HUES48 (cell line): ENCODE measurements at regions not wholly inside any gene's neighbourhood (a gene's known extent, or its start where the extent isn't known, plus 50 kb on each side); places are given as distances from the start of the nearest gene placed in this dataset.

Experiments
- H3K27ac ChIP-seq: one replicate; pipeline ENCODE4 v1.7.0; 2013; ENCODE audit warnings: low read depth, low read length, inconsistent platforms
- H3K27me3 ChIP-seq: 2 replicates; pipeline ENCODE4 v1.6.1; 2013; ENCODE audit warnings: mild to moderate bottlenecking, low read length; ENCODE audit not compliant: control insufficient read depth, insufficient read depth
- H3K36me3 ChIP-seq: 2 replicates; pipeline ENCODE4 v1.6.1; 2013; ENCODE audit warnings: low read length; ENCODE audit not compliant: control insufficient read depth, insufficient read depth
- H3K4me1 ChIP-seq: 2 replicates; pipeline ENCODE4 v1.6.1; 2013; ENCODE audit warnings: mild to moderate bottlenecking, low read length; ENCODE audit not compliant: control insufficient read depth, insufficient read depth
- H3K4me3 ChIP-seq: 2 replicates; pipeline ENCODE4 v1.5.1; 2013; ENCODE audit warnings: mild to moderate bottlenecking, low read depth, low read length
- H3K9ac ChIP-seq: 2 replicates; pipeline ENCODE4 v1.6.1; 2013; ENCODE audit warnings: mild to moderate bottlenecking, low read depth, low read length, moderate library complexity
- H3K9me3 ChIP-seq: 2 replicates; pipeline ENCODE4 v1.6.1; 2013; ENCODE audit warnings: low read length; ENCODE audit not compliant: control insufficient read depth, insufficient read depth

DNA sequence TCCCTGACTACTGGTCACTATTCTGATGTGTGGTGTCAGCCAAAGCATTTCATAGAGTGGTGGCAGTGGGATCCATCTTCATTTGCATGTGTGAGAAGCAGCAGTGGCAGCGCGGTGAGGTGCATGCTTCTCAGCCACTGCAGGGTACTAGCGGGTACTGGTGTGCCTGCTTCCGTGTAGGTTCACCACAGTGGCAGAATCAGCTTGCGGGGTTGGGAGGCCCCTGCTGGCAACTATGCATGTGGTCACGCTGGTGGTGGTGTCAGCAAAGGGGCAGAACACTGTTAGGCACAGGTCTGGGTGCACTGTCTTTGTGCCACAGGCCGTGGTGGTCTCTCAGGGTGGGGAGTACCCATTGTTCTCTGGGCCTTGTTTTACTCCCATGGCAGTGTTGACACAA, 286.4 kb upstream of the TENM4 start:
- H3K4me1 ChIP-seq, result no peaks in the 10 kb centered on the region
- no peaks in the 10 kb centered on the region for H3K27me3 ChIP-seq
- no peaks in the 10 kb centered on the region for H3K9me3 ChIP-seq
- no peaks in the 10 kb centered on the region for H3K36me3 ChIP-seq
- no peak overlapping the region for H3K4me3 ChIP-seq
- H3K27ac ChIP-seq, result no peak overlapping the region
- H3K9ac ChIP-seq, result no peak overlapping the region

DNA sequence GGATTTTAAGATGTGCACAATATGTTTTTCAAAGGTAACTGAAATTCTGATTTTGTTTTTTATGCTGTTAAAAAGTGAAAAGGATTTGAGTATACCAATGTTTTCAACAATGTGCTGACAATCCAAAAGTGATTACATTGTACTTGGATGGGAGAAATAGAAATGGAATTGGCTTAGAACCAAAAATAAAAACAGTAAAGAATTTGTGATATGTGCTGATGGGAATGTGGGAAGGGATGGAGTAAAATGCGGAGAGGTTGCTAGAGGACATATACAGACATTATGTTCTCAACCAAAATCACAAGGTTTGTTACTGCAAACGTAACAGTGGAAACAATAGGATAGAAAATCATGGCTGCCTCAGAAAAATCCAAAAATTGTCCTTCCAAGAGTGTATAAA, 279.3 kb upstream of the TENM4 start:
- H3K4me1 ChIP-seq, result peaks cover 12% of the 10 kb centered on the region; the same call in 1 of the 2 replicates
- H3K9ac ChIP-seq, result no peak overlapping the region
- H3K27me3 ChIP-seq, result no peaks in the 10 kb centered on the region
- no peaks in the 10 kb centered on the region for H3K36me3 ChIP-seq
- H3K27ac ChIP-seq, result no peak overlapping the region
- H3K9me3 ChIP-seq, result no peaks in the 10 kb centered on the region
- H3K4me3 ChIP-seq, result no peak overlapping the region

DNA sequence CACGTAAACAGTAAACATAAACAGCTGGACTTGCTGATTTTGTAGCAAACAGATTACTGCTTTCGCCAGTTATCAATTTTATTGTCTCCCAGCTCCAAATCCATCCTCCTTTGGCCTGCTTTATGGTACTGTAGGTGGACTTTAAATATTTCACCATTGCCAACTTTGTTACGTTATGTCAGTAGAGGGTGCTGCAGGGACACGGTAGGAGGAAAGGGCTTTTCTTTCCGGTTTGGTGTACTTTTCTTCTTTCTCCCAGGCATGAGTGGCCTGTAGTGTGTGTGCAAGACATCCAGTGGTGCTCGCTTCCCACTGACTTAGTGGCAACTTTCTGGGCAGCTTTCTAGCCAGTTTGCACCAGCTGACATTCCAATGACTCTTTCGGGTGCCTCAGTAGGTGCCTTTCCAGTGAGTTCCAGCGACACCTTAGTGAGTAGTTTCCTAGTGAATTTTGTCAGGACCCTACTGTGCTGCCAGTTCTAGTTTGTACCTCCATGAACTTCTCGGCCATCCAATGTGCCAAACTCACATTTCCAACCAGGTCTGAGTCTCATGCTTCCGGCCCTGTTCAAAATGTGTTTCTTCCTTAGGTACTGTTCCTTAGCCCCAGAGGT, 267.6 kb upstream of the TENM4 start:
- no peaks in the 10 kb centered on the region for H3K36me3 ChIP-seq
- H3K4me3 ChIP-seq, result no peak overlapping the region
- no peaks in the 10 kb centered on the region; the same call in 1 of the 2 replicates for H3K4me1 ChIP-seq
- H3K9ac ChIP-seq, result no peak overlapping the region
- H3K9me3 ChIP-seq, result peaks cover 8% of the 10 kb centered on the region
- no peak overlapping the region for H3K27ac ChIP-seq
- H3K27me3 ChIP-seq, result no peaks in the 10 kb centered on the region

DNA sequence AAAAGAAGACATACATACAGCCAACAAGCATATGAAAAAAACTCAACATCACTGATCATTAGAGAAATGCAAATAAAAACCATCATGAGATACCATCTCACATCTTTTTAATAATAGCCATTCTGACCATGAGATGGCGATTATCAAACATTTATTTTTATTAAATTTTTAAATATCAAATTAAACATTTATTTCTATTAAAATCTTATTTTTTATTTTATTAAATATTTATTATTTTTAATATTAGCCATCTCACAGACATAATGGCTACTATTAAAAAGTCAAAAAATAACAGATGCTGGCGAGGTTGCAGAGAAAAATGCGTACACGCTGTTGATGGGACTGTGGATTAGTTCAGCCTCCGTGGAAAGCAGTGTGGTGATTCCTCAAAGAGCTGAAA, 264.8 kb upstream of the TENM4 start:
- Histone ChIP-seq H3K27me3 (no peaks in the 10 kb centered on the region), H3K9me3 (no peaks in the 10 kb centered on the region), H3K9ac (no peak overlapping the region), H3K4me3 (no peak overlapping the region), H3K27ac (no peak overlapping the region), H3K4me1 (no peaks in the 10 kb centered on the region; the same call in 1 of the 2 replicates), H3K36me3 (no peaks in the 10 kb centered on the region)

DNA sequence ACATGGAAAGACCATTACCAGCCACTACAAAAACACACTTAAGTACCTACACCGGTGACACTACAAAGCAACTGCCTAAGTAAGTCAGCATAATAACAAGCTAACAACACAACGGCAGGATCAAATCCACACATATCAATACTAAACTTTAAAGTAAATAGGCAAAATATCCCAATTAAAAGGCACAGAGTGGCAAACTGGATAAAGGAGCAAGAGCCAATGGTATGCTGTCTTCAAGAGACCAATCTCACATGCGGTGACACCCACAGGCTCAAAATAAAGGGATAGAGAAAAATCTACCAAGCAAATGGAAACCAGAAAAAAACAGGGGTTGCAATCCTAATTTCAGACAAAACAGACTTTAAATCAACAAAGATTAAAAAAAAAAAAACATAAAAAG, 261.5 kb upstream of the TENM4 start:
- Histone ChIP-seq H3K27ac (no peak overlapping the region), H3K36me3 (no peaks in the 10 kb centered on the region), H3K4me3 (no peak overlapping the region), H3K9ac (no peak overlapping the region), H3K4me1 (no peaks in the 10 kb centered on the region), H3K27me3 (no peaks in the 10 kb centered on the region), H3K9me3 (no peaks in the 10 kb centered on the region)

DNA sequence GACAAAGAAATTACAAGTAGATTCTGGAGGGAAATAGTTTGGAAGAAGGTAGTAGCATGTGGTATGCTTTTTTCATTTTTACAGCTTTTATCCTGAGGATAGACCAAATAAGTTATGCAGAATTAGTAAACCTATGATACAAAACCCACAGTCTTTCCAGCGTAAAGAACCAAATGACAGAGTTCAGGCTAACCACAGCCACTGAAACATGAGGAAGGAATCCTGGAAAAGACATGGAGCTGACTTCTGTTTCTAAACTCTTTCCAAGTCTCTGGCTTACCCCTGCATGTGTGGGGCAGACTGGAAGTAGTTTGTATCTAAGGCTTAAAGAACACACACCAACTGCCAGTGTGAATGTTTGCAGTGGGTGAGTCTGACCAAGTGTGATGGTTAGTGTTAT, 258.4 kb upstream of the TENM4 start:
- H3K36me3 ChIP-seq, result no peaks in the 10 kb centered on the region
- H3K4me3 ChIP-seq, result no peak overlapping the region
- no peaks in the 10 kb centered on the region for H3K27me3 ChIP-seq
- no peak overlapping the region for H3K27ac ChIP-seq
- no peaks in the 10 kb centered on the region for H3K9me3 ChIP-seq
- no peaks in the 10 kb centered on the region for H3K4me1 ChIP-seq
- no peak overlapping the region for H3K9ac ChIP-seq

DNA sequence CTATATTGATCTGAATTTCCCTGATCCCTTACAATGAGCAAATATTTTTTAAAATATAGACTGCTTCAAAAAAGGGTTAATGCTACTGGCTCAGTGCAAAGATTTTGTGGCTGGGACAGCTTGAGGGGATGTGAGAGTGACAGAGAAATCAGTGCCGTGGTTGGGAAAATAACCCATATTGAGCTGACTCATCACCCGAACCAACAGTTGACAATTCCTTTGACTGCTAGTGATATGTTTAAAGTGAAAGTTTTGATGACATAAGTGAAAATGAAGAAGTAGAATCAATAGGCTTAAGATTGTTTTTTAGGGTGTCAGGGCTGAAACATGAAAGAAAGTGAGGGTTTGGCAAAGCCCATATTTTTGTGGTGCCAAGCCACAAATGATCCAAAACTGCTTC, 257.1 kb upstream of the TENM4 start:
- no peak overlapping the region for H3K9ac ChIP-seq
- no peak overlapping the region for H3K27ac ChIP-seq
- no peaks in the 10 kb centered on the region for H3K4me1 ChIP-seq
- H3K27me3 ChIP-seq, result no peaks in the 10 kb centered on the region
- H3K9me3 ChIP-seq, result no peaks in the 10 kb centered on the region
- H3K36me3 ChIP-seq, result no peaks in the 10 kb centered on the region
- no peak overlapping the region for H3K4me3 ChIP-seq

DNA sequence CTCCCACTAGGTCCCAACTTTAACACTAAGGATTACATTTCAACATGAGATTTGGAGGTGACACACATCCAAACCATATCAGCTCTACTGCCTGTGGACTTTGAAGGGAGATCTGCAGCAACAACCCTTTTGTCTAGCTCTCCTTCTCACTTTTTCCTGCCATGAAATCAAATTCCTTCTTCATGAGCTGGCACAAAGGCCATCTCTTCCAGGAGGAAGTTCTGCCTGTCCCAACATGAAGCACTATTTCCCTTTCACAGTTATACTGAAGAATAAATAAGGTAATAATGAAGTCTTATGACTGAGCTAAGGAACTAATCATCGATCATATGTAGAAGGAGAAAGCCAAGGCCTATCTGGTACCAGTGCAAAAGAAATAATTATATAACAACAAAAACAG, 253.5 kb upstream of the TENM4 start:
- Histone ChIP-seq H3K27ac (no peak overlapping the region), H3K36me3 (no peaks in the 10 kb centered on the region), H3K4me1 (no peaks in the 10 kb centered on the region), H3K9ac (no peak overlapping the region), H3K4me3 (no peak overlapping the region), H3K27me3 (no peaks in the 10 kb centered on the region), H3K9me3 (no peaks in the 10 kb centered on the region)

DNA sequence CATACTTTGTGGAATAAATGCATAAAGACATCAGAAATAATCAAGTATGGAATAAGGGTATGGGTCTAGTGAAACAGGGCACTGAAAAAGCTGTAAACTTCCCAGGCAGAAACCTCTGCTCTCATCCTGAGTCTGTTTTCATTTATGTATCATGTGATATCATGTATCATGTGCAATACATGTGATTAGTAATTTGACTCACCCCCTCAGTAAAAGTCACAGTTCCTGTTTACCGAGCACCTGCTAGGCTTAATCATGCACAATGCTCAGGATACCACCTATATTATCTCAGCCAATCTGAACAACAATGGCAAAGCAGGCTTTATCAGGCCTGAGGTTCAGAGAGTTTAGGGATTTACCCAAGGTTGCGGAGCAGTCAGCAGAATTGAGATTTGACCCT, 250.6 kb upstream of the TENM4 start:
- Histone ChIP-seq H3K9me3 (no peaks in the 10 kb centered on the region), H3K4me3 (no peak overlapping the region), H3K4me1 (no peaks in the 10 kb centered on the region), H3K9ac (no peak overlapping the region), H3K36me3 (no peaks in the 10 kb centered on the region), H3K27ac (no peak overlapping the region), H3K27me3 (no peaks in the 10 kb centered on the region)

DNA sequence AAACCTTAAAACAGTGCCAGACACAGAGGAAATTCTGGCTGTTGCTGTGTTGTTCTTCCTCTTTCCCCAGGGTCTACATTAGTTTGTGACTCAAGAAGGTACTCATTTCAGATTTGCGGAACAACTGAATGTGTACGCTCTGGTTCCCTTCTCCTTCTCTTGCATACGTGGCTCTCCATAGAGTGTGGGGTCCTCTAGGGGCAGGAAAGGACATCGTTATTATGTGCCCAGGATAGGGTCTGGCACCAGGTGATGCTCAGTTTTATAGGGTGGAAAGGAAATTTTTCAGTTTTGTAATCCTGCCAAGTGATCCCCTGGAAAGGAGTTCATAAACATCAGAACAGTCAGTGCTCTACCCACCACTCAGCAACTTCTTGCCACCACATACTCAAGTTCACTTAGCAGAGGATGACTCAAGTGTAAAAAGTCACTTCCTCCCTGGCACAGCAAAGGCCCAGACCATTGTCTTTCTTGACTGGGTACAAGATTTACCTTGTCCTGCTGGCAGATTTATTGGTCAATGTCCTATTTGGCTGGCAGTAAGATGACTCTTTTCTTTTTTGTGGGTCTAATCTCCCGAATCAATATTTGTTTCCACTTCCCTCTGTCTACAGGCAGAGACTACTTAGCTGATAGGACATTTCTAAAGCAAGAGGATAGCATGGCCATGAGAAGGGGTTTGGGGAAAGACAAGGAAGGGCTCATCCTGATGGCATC, 246.0 kb upstream of the TENM4 start:
- H3K36me3 ChIP-seq, result no peaks in the 10 kb centered on the region
- H3K4me1 ChIP-seq, result no peaks in the 10 kb centered on the region
- H3K9ac ChIP-seq, result no peak overlapping the region
- no peaks in the 10 kb centered on the region for H3K9me3 ChIP-seq
- H3K4me3 ChIP-seq, result no peak overlapping the region
- H3K27ac ChIP-seq, result no peak overlapping the region
- no peaks in the 10 kb centered on the region for H3K27me3 ChIP-seq

DNA sequence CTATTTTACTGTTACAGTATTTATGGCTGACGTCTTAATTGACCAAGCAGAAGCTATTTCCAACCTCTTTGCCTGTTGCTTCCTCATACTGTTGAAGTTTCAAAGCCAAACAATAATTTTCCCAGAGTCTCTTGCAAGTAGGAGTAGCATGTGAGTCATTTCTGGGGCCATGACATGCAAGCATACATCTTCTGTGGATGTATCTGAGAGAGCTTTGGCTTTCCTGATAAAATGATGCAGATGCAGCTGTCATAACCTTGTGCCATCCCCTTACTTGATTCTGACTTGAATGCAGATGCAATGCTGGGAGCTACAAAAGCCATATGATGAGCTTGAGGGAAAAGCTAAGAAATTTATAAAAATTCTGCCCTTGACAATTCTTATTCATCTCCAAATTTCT, 243.1 kb upstream of the TENM4 start:
- no peak overlapping the region for H3K9ac ChIP-seq
- H3K4me1 ChIP-seq, result peaks cover 14% of the 10 kb centered on the region
- H3K4me3 ChIP-seq, result no peak overlapping the region
- H3K36me3 ChIP-seq, result no peaks in the 10 kb centered on the region
- no peak overlapping the region for H3K27ac ChIP-seq
- no peaks in the 10 kb centered on the region for H3K9me3 ChIP-seq
- H3K27me3 ChIP-seq, result no peaks in the 10 kb centered on the region; the same call in 1 of the 2 replicates
